ENCODE measurements at regions not wholly inside any gene's neighbourhood (a gene's known extent, or its start where the extent isn't known, plus 50 kb on each side); places are given as distances from the start of the nearest gene placed in this dataset.

DNA sequence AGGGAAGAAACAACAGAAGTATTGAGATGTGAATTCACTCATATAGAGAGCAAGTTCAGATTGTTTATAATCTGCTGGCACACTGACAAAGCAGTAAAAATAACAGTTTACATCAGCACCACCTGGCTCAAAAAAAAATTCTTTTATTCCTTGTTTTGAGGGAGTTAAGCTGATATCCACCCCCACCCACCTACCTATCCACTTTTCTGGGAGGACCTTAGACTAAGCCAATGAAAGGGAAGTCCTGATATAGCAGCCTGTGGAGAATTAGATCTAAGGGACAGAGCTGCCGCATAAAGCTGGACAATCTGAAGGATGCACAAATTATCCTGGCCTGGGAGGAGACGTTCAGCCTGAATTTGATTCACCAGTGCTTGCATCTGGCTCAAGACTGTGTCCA lies 264.5 kb downstream of the RCHY1 start:
- TF ChIP-seq, protein P1, sequence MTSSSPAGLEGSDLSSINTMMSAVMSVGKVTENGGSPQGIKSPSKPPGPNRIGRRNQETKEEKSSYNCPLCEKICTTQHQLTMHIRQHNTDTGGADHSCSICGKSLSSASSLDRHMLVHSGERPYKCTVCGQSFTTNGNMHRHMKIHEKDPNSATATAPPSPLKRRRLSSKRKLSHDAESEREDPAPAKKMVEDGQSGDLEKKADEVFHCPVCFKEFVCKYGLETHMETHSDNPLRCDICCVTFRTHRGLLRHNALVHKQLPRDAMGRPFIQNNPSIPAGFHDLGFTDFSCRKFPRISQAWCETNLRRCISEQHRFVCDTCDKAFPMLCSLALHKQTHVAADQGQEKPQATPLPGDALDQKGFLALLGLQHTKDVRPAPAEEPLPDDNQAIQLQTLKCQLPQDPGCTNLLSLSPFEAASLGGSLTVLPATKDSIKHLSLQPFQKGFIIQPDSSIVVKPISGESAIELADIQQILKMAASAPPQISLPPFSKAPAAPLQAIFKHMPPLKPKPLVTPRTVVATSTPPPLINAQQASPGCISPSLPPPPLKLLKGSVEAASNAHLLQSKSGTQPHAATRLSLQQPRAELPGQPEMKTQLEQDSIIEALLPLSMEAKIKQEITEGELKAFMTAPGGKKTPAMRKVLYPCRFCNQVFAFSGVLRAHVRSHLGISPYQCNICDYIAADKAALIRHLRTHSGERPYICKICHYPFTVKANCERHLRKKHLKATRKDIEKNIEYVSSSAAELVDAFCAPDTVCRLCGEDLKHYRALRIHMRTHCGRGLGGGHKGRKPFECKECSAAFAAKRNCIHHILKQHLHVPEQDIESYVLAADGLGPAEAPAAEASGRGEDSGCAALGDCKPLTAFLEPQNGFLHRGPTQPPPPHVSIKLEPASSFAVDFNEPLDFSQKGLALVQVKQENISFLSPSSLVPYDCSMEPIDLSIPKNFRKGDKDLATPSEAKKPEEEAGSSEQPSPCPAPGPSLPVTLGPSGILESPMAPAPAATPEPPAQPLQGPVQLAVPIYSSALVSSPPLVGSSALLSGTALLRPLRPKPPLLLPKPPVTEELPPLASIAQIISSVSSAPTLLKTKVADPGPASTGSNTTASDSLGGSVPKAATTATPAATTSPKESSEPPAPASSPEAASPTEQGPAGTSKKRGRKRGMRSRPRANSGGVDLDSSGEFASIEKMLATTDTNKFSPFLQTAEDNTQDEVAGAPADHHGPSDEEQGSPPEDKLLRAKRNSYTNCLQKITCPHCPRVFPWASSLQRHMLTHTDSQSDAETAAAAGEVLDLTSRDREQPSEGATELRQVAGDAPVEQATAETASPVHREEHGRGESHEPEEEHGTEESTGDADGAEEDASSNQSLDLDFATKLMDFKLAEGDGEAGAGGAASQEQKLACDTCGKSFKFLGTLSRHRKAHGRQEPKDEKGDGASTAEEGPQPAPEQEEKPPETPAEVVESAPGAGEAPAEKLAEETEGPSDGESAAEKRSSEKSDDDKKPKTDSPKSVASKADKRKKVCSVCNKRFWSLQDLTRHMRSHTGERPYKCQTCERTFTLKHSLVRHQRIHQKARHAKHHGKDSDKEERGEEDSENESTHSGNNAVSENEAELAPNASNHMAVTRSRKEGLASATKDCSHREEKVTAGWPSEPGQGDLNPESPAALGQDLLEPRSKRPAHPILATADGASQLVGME (CRISPR knock-in tag; IDR thresholded peaks at IDR 0.05), result no peak
- TF ChIP-seq, protein P2, sequence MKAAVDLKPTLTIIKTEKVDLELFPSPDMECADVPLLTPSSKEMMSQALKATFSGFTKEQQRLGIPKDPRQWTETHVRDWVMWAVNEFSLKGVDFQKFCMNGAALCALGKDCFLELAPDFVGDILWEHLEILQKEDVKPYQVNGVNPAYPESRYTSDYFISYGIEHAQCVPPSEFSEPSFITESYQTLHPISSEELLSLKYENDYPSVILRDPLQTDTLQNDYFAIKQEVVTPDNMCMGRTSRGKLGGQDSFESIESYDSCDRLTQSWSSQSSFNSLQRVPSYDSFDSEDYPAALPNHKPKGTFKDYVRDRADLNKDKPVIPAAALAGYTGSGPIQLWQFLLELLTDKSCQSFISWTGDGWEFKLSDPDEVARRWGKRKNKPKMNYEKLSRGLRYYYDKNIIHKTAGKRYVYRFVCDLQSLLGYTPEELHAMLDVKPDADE (conservative IDR thresholded peaks at IDR 0.05; ENCODE audit: control insufficient read depth, low read depth, low read length), result no peak
- no peak for TF ChIP-seq SP1 (CRISPR knock-in tag; IDR thresholded peaks at IDR 0.05)
- TF ChIP-seq, protein P3, sequence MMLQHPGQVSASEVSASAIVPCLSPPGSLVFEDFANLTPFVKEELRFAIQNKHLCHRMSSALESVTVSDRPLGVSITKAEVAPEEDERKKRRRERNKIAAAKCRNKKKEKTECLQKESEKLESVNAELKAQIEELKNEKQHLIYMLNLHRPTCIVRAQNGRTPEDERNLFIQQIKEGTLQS (IDR thresholded peaks at IDR 0.05), result no peak
- TF ChIP-seq, protein P3 (CRISPR knock-in tag; conservative IDR thresholded peaks at IDR 0.05), result no peak
- no peak for TF ChIP-seq HNRNPK (IDR thresholded peaks at IDR 0.05; ENCODE audit: low read depth, low read length, poor library complexity, severe bottlenecking)
- TF ChIP-seq ZNF282 (CRISPR knock-in tag; IDR thresholded peaks at IDR 0.05), result no peak
- TF ChIP-seq, protein P4, sequence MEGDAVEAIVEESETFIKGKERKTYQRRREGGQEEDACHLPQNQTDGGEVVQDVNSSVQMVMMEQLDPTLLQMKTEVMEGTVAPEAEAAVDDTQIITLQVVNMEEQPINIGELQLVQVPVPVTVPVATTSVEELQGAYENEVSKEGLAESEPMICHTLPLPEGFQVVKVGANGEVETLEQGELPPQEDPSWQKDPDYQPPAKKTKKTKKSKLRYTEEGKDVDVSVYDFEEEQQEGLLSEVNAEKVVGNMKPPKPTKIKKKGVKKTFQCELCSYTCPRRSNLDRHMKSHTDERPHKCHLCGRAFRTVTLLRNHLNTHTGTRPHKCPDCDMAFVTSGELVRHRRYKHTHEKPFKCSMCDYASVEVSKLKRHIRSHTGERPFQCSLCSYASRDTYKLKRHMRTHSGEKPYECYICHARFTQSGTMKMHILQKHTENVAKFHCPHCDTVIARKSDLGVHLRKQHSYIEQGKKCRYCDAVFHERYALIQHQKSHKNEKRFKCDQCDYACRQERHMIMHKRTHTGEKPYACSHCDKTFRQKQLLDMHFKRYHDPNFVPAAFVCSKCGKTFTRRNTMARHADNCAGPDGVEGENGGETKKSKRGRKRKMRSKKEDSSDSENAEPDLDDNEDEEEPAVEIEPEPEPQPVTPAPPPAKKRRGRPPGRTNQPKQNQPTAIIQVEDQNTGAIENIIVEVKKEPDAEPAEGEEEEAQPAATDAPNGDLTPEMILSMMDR (IDR thresholded peaks at IDR 0.05 in 2 of 3, conservative IDR thresholded peaks at IDR 0.05 in 1 of 3; ENCODE audit: insufficient read depth in 2 of 3, low read depth in 1 of 3, low read length in 3 of 3), result no peak
- no peak for TF ChIP-seq SMAD3 (CRISPR knock-in tag; conservative IDR thresholded peaks at IDR 0.05)
- TF ChIP-seq, protein P5, sequence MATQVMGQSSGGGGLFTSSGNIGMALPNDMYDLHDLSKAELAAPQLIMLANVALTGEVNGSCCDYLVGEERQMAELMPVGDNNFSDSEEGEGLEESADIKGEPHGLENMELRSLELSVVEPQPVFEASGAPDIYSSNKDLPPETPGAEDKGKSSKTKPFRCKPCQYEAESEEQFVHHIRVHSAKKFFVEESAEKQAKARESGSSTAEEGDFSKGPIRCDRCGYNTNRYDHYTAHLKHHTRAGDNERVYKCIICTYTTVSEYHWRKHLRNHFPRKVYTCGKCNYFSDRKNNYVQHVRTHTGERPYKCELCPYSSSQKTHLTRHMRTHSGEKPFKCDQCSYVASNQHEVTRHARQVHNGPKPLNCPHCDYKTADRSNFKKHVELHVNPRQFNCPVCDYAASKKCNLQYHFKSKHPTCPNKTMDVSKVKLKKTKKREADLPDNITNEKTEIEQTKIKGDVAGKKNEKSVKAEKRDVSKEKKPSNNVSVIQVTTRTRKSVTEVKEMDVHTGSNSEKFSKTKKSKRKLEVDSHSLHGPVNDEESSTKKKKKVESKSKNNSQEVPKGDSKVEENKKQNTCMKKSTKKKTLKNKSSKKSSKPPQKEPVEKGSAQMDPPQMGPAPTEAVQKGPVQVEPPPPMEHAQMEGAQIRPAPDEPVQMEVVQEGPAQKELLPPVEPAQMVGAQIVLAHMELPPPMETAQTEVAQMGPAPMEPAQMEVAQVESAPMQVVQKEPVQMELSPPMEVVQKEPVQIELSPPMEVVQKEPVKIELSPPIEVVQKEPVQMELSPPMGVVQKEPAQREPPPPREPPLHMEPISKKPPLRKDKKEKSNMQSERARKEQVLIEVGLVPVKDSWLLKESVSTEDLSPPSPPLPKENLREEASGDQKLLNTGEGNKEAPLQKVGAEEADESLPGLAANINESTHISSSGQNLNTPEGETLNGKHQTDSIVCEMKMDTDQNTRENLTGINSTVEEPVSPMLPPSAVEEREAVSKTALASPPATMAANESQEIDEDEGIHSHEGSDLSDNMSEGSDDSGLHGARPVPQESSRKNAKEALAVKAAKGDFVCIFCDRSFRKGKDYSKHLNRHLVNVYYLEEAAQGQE (IDR thresholded peaks at IDR 0.05; ENCODE audit: borderline replicate concordance), result no peak
- TF ChIP-seq, protein P5 (CRISPR knock-in tag; IDR thresholded peaks at IDR 0.05; ENCODE audit: low read depth), result no peak
